HG03342 (cell line): ENCODE measurements at regions not wholly inside any gene's neighbourhood (a gene's known extent, or its start where the extent isn't known, plus 50 kb on each side); places are given as distances from the start of the nearest gene placed in this dataset.

Experiments
- ATAC-seq: cut with Tn5 transposase; IDR thresholded peaks from one replicate; pipeline ENCODE4 v1.9.1; 2021; ENCODE audit warnings: mild to moderate bottlenecking, moderate library complexity; ENCODE audit not compliant: unreplicated experiment

- ATAC-seq, result no peak
Measured at GRCh38 chr12:115657081-115658013, 620.1 kb downstream of the MED13L start.

GRCh38 chr12:115650026-115650425 lies 627.5 kb downstream of the MED13L start:
- no peak for ATAC-seq

GRCh38 chr12:115648463-115648862 lies 629.0 kb downstream of the MED13L start:
- ATAC-seq, result no peak

GRCh38 chr12:115646210-115646609 lies 631.3 kb downstream of the MED13L start:
- no peak for ATAC-seq

- no peak for ATAC-seq
Measured at GRCh38 chr12:115640929-115641328, 636.6 kb downstream of the MED13L start.

- ATAC-seq, result no peak
Measured at GRCh38 chr12:115639648-115640012, 637.9 kb downstream of the MED13L start.

- no peak for ATAC-seq
Measured at GRCh38 chr12:115638733-115639647, 638.5 kb downstream of the MED13L start.

GRCh38 chr12:115636546-115636945 lies 640.9 kb downstream of the MED13L start:
- no peak for ATAC-seq

- no peak for ATAC-seq
Measured at GRCh38 chr12:115632308-115632707, 645.2 kb downstream of the MED13L start.

- no peak for ATAC-seq
Measured at GRCh38 chr12:115630136-115630535, 647.4 kb downstream of the MED13L start.

GRCh38 chr12:115626210-115626609 lies 651.3 kb downstream of the MED13L start:
- ATAC-seq, result no peak

GRCh38 chr12:115623764-115624334 lies 653.6 kb downstream of the MED13L start:
- no peak for ATAC-seq

- ATAC-seq, result no peak
Measured at GRCh38 chr12:115623275-115623674, 654.2 kb downstream of the MED13L start.

- ATAC-seq, result no peak
Measured at GRCh38 chr12:115620816-115621215, 656.7 kb downstream of the MED13L start.

GRCh38 chr12:115619889-115620288 lies 657.6 kb downstream of the MED13L start:
- no peak for ATAC-seq

- ATAC-seq, result no peak
Measured at GRCh38 chr12:115619061-115619460, 658.4 kb downstream of the MED13L start.

GRCh38 chr12:115618105-115618504 lies 659.4 kb downstream of the MED13L start:
- no peak for ATAC-seq

- no peak for ATAC-seq
Measured at GRCh38 chr12:115617391-115617790, 660.1 kb downstream of the MED13L start.

- no peak for ATAC-seq
Measured at GRCh38 chr12:115611477-115611876, 666.0 kb downstream of the MED13L start.

GRCh38 chr12:115609347-115609746 lies 668.1 kb downstream of the MED13L start:
- no peak for ATAC-seq

- ATAC-seq, result no peak
Measured at GRCh38 chr12:115606040-115606439, 671.5 kb downstream of the MED13L start.
